SK-N-SH (cell line): ENCODE measurements at regions not wholly inside any gene's neighbourhood (a gene's known extent, or its start where the extent isn't known, plus 50 kb on each side); places are given as distances from the start of the nearest gene placed in this dataset.

Experiments used
- CHD2 ChIP-seq: fragments of 150-350 bp; IDR thresholded peaks from 2 replicates; pipeline ENCODE4 v1.6.1; 2018; ENCODE audit warnings: low read length; ENCODE audit not compliant: partially characterized antibody
- RAD21 ChIP-seq: IDR thresholded peaks from 2 replicates; pipeline ENCODE4 v1.6.1; 2012; ENCODE audit warnings: mild to moderate bottlenecking, low read length
- REST ChIP-seq: IDR thresholded peaks from 2 replicates; pipeline ENCODE4 v1.6.1; 2012; ENCODE audit warnings: mild to moderate bottlenecking, low read depth, low read length, moderate library complexity
- SIN3A ChIP-seq: IDR thresholded peaks from 2 replicates; pipeline ENCODE4 v1.6.1; 2012; ENCODE audit warnings: low read depth, mild to moderate bottlenecking, low read length, moderate library complexity, borderline replicate concordance
- ZBTB33 ChIP-seq: IDR thresholded peaks from 2 replicates; pipeline ENCODE4 v1.4.0; 2012; ENCODE audit warnings: low read depth, borderline replicate concordance
- TF ChIP-seq, protein P1 (sequence below): fragments of 200-600 bp; sonication (generic); IDR thresholded peaks from 2 replicates; pipeline ENCODE4 v1.6.1; 2017; ENCODE audit warnings: antibody characterized with exemption, mild to moderate bottlenecking, moderate library complexity

GRCh38 chr9:104209387-104209786, 115.3 kb downstream of the SMC2 start:
- TF ChIP-seq REST (no peak), ZBTB33 (no peak), SIN3A (no peak), RAD21 (no peak), CHD2 (no peak)
- TF ChIP-seq, protein P1, sequence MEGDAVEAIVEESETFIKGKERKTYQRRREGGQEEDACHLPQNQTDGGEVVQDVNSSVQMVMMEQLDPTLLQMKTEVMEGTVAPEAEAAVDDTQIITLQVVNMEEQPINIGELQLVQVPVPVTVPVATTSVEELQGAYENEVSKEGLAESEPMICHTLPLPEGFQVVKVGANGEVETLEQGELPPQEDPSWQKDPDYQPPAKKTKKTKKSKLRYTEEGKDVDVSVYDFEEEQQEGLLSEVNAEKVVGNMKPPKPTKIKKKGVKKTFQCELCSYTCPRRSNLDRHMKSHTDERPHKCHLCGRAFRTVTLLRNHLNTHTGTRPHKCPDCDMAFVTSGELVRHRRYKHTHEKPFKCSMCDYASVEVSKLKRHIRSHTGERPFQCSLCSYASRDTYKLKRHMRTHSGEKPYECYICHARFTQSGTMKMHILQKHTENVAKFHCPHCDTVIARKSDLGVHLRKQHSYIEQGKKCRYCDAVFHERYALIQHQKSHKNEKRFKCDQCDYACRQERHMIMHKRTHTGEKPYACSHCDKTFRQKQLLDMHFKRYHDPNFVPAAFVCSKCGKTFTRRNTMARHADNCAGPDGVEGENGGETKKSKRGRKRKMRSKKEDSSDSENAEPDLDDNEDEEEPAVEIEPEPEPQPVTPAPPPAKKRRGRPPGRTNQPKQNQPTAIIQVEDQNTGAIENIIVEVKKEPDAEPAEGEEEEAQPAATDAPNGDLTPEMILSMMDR: no peak
